ENCODE measurements at regions not wholly inside any gene's neighbourhood (a gene's known extent, or its start where the extent isn't known, plus 50 kb on each side); places are given as distances from the start of the nearest gene placed in this dataset.

DNA sequence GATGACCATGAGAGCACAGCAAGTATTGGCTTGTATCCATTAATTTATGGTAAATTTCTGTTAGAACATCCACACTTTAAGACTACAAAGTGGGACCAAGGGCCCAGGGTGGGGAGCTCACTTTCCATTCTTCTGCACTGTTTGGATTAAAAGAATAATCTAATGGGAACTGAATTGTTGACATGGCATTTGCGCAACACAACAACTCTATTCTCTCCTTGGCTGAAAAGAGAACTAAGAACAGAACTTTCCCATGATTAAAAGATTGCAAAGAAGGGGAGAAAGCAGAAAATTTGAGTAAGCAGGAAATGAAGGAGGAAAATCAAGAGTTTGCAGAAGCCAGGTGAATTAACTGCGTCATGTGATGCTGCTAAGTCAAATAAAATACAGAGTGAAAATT, 143.4 kb downstream of the HINT1 start:
- ATAC-seq, result no peak
- 0 out of 2 replicates have a peak, but pooled peaks cover 2% of the 10 kb centered on the region for H3K4me1 Mint-ChIP-seq
- ChIA-PET POLR2A (no interaction called here), CTCF (no interaction called here)
- no peak overlapping the region for H3K4me3 Mint-ChIP-seq
- peaks cover 8% of the 10 kb centered on the region for H3K9me3 Mint-ChIP-seq
- DNase-seq (ENCODE audit: low spot score), result no peak
- no peaks in the 10 kb centered on the region for H3K27me3 Mint-ChIP-seq (ENCODE audit: low read depth)
- TF ChIP-seq, protein P1, sequence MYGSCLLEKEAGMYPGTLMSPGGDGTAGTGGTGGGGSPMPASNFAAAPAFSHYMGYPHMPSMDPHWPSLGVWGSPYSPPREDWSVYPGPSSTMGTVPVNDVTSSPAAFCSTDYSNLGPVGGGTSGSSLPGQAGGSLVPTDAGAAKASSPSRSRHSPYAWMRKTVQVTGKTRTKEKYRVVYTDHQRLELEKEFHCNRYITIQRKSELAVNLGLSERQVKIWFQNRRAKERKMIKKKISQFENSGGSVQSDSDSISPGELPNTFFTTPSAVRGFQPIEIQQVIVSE (CRISPR knock-in tag; IDR thresholded peaks at IDR 0.05; ENCODE audit: borderline replicate concordance), result no peak
- TF ChIP-seq JAZF1 (CRISPR knock-in tag; IDR thresholded peaks at IDR 0.05), result no peak
- TF ChIP-seq, protein P2, sequence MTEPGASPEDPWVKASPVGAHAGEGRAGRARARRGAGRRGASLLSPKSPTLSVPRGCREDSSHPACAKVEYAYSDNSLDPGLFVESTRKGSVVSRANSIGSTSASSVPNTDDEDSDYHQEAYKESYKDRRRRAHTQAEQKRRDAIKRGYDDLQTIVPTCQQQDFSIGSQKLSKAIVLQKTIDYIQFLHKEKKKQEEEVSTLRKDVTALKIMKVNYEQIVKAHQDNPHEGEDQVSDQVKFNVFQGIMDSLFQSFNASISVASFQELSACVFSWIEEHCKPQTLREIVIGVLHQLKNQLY (CRISPR knock-in tag; IDR thresholded peaks at IDR 0.05), result no peak
- TF ChIP-seq, protein P3, sequence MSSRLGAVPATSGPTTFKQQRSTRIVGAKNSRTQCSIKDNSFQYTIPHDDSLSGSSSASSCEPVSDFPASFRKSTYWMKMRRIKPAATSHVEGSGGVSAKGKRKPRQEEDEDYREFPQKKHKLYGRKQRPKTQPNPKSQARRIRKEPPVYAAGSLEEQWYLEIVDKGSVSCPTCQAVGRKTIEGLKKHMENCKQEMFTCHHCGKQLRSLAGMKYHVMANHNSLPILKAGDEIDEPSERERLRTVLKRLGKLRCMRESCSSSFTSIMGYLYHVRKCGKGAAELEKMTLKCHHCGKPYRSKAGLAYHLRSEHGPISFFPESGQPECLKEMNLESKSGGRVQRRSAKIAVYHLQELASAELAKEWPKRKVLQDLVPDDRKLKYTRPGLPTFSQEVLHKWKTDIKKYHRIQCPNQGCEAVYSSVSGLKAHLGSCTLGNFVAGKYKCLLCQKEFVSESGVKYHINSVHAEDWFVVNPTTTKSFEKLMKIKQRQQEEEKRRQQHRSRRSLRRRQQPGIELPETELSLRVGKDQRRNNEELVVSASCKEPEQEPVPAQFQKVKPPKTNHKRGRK (CRISPR knock-in tag; IDR thresholded peaks at IDR 0.05; ENCODE audit: borderline replicate concordance), result no peak
- TF ChIP-seq ZNF219 (CRISPR knock-in tag; IDR thresholded peaks at IDR 0.05; ENCODE audit: borderline replicate concordance), result no peak
- TF ChIP-seq, protein P4, sequence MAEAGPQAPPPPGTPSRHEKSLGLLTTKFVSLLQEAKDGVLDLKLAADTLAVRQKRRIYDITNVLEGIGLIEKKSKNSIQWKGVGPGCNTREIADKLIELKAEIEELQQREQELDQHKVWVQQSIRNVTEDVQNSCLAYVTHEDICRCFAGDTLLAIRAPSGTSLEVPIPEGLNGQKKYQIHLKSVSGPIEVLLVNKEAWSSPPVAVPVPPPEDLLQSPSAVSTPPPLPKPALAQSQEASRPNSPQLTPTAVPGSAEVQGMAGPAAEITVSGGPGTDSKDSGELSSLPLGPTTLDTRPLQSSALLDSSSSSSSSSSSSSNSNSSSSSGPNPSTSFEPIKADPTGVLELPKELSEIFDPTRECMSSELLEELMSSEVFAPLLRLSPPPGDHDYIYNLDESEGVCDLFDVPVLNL (CRISPR knock-in tag; IDR thresholded peaks at IDR 0.05; ENCODE audit: borderline replicate concordance, low read depth), result no peak
- TF ChIP-seq CBFB (CRISPR knock-in tag; IDR thresholded peaks at IDR 0.05; ENCODE audit: low read depth), result no peak
- H3K27ac Mint-ChIP-seq, result no peak overlapping the region
- H3K36me3 Mint-ChIP-seq, result no peaks in the 10 kb centered on the region

DNA sequence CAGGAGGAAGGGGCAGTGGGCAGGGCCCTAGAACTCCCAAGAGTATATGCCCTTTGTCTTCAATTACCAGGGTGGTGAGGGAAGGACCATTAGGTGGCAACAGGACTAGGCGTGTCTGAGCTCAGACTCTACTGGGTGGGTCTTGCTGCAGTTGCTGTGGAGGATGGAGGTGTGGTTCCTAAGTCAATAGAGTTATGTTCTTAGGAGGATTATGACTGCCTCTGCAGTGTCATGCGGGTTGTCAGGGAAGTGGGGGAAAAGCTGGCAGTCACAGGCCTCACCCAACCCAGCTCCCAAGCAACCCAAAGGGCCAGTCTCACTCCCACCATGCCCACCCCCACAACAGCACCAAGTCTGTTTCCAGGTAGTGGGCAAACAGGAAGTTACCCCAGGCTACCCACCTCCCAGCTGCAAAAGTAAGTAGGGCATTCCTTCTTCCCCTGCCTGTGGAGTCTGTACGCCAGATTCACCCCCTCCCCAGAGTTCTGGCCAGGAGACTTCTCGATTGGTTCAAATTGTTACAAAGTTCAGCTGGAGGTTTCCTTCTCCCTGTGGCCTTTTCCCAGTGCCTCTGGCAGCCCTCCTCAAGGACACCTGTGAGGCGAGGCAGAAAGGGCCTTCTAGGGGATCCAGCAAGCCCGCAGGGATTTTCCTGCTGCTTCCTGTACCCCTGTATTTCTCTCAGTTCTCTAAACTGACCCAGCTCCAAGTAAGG, 145.3 kb downstream of the HINT1 start:
- ChIA-PET CTCF (no interaction called here), POLR2A (no interaction called here)
- DNase-seq (ENCODE audit: low spot score) (peak; percentile 10), ATAC-seq (peak; percentile 77)
- Mint-ChIP-seq H3K9me3 (peaks cover 21% of the 10 kb centered on the region), H3K4me3 (no peak overlapping the region), H3K4me1 (0 out of 2 replicates have a peak, but pooled peaks cover 2% of the 10 kb centered on the region), H3K36me3 (no peaks in the 10 kb centered on the region; the same call in 1 of the 2 replicates), H3K27me3 (ENCODE audit: low read depth) (no peaks in the 10 kb centered on the region), H3K27ac (peak overlapping the region; percentile 26; the same call in 1 of the 2 replicates)
- TF ChIP-seq, protein P5, sequence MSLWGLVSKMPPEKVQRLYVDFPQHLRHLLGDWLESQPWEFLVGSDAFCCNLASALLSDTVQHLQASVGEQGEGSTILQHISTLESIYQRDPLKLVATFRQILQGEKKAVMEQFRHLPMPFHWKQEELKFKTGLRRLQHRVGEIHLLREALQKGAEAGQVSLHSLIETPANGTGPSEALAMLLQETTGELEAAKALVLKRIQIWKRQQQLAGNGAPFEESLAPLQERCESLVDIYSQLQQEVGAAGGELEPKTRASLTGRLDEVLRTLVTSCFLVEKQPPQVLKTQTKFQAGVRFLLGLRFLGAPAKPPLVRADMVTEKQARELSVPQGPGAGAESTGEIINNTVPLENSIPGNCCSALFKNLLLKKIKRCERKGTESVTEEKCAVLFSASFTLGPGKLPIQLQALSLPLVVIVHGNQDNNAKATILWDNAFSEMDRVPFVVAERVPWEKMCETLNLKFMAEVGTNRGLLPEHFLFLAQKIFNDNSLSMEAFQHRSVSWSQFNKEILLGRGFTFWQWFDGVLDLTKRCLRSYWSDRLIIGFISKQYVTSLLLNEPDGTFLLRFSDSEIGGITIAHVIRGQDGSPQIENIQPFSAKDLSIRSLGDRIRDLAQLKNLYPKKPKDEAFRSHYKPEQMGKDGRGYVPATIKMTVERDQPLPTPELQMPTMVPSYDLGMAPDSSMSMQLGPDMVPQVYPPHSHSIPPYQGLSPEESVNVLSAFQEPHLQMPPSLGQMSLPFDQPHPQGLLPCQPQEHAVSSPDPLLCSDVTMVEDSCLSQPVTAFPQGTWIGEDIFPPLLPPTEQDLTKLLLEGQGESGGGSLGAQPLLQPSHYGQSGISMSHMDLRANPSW (CRISPR knock-in tag; conservative IDR thresholded peaks at IDR 0.05; ENCODE audit: low read depth), result no peak
- TF ChIP-seq TEAD1 (CRISPR knock-in tag; IDR thresholded peaks at IDR 0.05), result no peak
- no peak for TF ChIP-seq TP53 (CRISPR knock-in tag; IDR thresholded peaks at IDR 0.05)
- TF ChIP-seq, protein P6, sequence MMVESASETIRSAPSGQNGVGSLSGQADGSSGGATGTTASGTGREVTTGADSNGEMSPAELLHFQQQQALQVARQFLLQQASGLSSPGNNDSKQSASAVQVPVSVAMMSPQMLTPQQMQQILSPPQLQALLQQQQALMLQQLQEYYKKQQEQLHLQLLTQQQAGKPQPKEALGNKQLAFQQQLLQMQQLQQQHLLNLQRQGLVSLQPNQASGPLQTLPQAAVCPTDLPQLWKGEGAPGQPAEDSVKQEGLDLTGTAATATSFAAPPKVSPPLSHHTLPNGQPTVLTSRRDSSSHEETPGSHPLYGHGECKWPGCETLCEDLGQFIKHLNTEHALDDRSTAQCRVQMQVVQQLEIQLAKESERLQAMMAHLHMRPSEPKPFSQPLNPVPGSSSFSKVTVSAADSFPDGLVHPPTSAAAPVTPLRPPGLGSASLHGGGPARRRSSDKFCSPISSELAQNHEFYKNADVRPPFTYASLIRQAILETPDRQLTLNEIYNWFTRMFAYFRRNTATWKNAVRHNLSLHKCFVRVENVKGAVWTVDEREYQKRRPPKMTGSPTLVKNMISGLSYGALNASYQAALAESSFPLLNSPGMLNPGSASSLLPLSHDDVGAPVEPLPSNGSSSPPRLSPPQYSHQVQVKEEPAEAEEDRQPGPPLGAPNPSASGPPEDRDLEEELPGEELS (CRISPR knock-in tag; IDR thresholded peaks at IDR 0.05), result no peak
- no peak for TF ChIP-seq TEAD4 (CRISPR knock-in tag; IDR thresholded peaks at IDR 0.05)
- TF ChIP-seq, protein P7, sequence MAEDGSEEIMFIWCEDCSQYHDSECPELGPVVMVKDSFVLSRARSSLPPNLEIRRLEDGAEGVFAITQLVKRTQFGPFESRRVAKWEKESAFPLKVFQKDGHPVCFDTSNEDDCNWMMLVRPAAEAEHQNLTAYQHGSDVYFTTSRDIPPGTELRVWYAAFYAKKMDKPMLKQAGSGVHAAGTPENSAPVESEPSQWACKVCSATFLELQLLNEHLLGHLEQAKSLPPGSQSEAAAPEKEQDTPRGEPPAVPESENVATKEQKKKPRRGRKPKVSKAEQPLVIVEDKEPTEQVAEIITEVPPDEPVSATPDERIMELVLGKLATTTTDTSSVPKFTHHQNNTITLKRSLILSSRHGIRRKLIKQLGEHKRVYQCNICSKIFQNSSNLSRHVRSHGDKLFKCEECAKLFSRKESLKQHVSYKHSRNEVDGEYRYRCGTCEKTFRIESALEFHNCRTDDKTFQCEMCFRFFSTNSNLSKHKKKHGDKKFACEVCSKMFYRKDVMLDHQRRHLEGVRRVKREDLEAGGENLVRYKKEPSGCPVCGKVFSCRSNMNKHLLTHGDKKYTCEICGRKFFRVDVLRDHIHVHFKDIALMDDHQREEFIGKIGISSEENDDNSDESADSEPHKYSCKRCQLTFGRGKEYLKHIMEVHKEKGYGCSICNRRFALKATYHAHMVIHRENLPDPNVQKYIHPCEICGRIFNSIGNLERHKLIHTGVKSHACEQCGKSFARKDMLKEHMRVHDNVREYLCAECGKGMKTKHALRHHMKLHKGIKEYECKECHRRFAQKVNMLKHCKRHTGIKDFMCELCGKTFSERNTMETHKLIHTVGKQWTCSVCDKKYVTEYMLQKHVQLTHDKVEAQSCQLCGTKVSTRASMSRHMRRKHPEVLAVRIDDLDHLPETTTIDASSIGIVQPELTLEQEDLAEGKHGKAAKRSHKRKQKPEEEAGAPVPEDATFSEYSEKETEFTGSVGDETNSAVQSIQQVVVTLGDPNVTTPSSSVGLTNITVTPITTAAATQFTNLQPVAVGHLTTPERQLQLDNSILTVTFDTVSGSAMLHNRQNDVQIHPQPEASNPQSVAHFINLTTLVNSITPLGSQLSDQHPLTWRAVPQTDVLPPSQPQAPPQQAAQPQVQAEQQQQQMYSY (CRISPR knock-in tag; IDR thresholded peaks at IDR 0.05), result no peak
- TF ChIP-seq ZNF396 (CRISPR knock-in tag; IDR thresholded peaks at IDR 0.05; ENCODE audit: borderline replicate concordance), result no peak
- TF ChIP-seq, protein P8, sequence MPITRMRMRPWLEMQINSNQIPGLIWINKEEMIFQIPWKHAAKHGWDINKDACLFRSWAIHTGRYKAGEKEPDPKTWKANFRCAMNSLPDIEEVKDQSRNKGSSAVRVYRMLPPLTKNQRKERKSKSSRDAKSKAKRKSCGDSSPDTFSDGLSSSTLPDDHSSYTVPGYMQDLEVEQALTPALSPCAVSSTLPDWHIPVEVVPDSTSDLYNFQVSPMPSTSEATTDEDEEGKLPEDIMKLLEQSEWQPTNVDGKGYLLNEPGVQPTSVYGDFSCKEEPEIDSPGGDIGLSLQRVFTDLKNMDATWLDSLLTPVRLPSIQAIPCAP (CRISPR knock-in tag; IDR thresholded peaks at IDR 0.05), result no peak
- no peak for TF ChIP-seq ZNF416 (CRISPR knock-in tag; IDR thresholded peaks at IDR 0.05)
- TF ChIP-seq ATF1 (CRISPR knock-in tag; IDR thresholded peaks at IDR 0.05), result no peak
- no peak for TF ChIP-seq GTF2I (CRISPR knock-in tag; conservative IDR thresholded peaks at IDR 0.05)
- TF ChIP-seq, protein P9, sequence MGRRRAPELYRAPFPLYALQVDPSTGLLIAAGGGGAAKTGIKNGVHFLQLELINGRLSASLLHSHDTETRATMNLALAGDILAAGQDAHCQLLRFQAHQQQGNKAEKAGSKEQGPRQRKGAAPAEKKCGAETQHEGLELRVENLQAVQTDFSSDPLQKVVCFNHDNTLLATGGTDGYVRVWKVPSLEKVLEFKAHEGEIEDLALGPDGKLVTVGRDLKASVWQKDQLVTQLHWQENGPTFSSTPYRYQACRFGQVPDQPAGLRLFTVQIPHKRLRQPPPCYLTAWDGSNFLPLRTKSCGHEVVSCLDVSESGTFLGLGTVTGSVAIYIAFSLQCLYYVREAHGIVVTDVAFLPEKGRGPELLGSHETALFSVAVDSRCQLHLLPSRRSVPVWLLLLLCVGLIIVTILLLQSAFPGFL (CRISPR knock-in tag; IDR thresholded peaks at IDR 0.05; ENCODE audit: borderline replicate concordance), result no peak
